T follicular helper cell (primary cell): ENCODE measurements at regions not wholly inside any gene's neighbourhood (a gene's known extent, or its start where the extent isn't known, plus 50 kb on each side); places are given as distances from the start of the nearest gene placed in this dataset.

Experiments
- DNase-seq: peaks from one replicate; pipeline ENCODE4 v3.0.0-alpha.2; 2020; ENCODE audit warnings: low read depth

DNA sequence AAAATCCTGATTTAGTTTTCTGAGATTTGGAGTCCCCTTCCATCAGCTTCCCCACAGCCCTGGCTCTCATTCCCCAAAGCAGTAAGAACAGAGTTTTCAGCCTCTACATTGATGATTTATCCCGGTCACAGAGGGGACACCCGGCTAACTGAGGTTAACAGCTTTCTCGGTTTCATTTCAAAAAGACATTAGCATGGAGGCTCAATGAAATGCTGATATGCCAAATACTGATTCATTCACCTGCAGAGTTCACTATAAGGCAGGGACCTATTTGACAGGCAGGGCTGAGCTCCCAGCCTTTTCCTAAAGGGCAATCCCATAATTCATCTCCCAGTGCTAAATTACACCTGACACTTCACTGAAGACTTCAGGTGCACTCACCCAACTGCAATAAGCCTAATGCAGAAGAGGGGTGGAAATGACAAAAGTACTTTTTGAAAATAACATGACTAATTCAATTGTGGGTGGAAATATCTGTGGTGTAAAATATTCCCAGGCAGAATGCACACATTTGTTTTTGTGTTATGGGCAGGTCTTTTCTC lies 99.8 kb upstream of the PMFBP1 start:
- DNase-seq = no peak

DNA sequence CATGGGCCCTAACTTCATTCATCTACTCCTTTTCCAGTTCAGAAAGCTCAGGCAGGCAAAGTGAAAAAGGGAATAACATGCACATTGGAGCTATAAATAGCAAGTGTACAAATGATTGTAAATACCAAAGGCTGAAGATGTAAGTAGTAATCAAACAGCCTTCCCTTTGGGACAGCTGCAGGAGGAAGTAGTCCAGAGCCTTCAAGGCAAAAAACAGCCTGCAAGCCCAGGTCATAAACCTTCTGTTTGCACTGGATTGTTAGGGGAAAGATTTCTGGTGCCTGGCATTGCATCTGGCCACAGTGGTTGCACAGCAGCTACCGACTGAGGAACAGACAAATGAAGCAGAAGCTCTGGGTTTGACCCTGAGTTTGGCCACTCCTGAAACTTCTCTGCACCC lies 98.6 kb upstream of the PMFBP1 start:
- no peak for DNase-seq

DNA sequence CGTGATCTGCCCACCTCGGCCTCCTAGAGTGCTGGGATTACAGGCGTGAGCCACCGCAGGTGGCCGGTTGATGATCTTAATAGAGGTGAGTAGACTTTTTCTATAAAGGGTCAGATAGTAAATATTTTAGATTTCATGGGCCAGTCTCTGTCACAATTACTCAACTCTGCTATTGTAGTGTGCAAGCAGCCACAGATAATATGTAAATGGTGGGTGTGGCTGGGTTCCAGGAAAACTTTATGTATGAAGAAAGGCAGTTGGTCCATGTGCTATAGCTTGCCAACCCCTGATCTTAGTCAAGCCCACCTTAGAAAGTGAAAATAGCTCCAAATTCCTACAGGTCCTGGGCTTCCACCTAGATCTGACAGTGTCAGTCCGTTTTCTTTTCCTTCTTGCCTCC lies 94.9 kb upstream of the PMFBP1 start:
- no peak for DNase-seq

DNA sequence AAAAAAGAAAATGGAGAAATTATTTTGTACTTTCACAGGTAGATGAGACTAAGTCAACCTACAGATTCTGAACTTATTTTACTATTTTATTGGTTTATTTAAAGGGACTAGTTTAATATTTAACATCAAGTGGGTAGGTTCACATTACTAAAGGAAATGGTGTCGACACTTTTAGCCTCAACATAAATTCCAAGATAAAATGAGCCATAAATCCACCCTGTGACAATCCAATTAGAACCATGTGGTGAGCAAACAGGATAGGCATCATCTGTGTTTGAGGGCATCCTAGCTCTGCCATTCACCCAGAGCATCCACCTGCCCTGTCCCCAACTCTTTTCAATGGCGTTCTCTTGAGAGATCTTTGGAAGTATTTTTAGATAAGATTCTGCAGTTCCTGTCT lies 92.8 kb upstream of the PMFBP1 start:
- DNase-seq = no peak

DNA sequence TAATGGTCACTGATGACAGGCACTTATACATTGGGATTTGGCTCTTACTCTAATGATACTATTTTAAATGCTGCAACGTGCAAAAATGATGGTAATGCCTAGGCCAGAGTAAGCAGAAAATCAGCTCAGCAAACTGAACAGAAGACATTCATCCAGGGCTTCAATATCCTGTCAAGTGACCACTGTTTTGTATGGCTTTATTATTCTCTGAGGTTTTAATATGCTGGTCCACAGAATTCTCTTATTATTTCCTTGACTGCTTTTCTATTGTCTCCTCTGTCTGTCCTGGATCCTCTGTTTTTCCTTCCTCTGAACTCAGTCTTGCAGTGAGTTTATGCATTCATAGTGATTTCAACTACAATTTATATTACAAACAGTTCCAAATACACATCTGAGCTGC lies 90.8 kb upstream of the PMFBP1 start:
- DNase-seq = no peak

DNA sequence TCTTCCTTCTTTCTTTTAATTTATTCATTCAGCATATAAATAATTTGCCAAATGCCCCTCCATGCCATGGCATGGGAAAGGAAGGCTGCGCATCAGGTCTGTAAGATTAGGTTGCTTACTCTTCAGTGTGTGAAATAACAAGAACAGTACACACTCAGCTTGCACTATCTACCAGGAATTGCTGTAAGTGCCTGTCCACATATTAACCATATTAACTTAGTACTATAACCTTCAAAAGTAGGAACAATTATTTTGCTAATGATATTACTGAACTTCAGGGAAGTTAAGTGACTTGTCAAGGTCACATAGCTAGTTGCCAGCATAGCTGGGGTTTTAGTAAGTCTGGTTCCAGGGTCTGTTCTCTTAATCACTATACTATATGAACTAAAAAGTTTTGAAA lies 89.2 kb upstream of the PMFBP1 start:
- no peak for DNase-seq

DNA sequence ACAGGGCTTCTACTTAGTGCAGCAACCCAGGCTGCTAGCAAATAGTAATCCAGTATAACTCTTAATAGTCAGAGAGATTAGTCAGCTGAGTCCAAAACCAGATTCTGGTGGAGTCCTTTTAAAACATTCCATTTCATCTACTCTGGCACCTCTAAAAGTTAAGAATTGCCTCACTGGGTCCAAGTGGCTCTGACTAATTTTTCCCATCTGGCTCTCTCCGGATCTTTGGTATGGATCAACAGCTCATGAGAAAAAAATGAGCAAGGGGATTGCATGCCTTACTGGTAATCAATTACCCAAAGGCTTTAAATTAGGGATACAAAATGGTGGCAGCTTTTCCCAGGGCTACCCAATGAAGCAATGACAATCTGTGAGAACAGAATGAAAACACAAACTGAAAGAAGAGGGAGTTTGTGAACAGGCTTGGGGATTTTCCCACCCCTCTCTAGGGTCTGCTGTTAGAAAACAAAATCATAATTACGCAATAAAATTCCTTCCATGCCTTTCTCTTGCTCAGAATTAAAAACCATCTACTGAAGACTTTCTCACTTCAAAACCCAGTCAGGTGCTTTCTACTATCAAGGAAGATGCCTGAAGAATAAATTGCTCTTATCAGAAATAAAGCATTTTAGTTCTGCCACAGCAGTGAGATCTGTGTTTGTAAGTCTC lies 84.6 kb upstream of the PMFBP1 start:
- no peak for DNase-seq

DNA sequence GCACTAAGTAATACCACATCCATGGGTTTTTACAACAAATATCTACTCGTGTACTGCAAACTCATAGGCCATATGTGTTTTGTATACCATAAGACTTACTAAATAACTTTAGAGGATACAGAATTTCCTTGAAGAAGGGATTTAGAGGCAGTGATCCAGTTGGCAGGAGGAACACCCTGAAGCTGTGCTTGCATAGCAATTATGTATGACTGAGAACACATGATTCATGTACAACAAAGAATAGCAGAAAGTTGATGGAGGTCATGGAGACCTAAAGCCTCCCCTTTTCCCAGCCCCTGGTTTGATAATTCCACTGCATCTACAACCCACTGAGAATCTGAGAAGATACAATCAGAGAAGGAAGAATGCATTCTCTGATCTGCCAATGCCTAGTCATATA lies 83.8 kb upstream of the PMFBP1 start:
- DNase-seq = no peak

DNA sequence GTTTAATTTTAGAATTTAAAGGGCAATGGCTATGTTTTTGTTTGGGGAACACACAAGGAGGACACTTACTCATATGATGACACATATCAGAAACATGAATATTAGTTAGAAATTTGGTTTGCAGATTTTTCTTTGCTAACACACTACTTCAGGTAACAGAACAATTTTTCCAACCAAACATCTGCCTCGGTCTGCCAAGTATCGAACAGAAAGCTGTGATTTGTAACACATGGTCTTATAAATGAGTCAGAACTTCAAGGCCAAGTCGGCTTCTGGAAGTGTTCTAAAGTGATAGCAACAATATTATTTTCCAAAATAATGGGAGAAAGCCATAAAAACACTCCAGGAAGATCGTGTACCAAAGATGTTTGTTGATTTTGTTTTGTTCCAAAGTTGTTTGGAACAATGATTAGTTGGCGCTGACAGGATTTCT lies 75.9 kb upstream of the PMFBP1 start:
- DNase-seq = no peak

DNA sequence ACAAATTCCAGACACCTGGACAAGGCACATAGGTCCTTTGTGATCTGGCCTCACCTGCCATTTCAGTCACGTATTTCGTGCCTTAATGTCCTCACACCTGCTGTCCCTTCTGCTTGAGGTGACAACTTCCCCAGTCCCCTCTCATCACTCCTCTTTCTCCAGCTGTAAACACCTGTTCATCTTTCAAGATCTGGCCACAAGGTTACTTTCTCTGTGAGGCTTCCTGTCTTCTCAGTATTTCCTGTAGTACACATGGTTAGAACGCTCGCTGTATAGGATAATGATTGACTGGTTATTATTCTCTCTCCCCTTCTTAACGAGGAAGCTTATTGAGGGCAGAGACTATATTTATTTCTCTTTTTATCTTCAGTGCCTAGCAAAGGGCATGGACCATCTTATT lies 74.5 kb upstream of the PMFBP1 start:
- DNase-seq = no peak

DNA sequence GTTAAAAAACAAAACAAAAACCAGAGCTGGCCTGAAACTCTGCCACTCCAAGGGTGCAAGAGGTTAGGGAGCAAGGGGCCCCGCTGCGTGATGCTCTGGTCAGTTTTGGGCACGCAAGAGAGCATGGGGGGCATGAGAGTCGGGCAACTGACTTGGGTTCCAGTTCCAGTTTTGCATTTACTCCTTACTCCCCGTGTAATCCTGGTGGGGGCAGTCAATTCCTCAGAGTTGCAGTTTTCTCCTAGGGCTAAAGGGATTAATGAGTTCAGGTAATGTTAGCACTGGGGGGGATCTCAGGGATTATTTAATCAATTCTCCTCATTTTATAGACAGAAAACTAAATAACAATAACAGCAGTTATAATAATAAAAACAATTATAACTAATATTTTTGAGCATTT lies 72.9 kb upstream of the PMFBP1 start:
- DNase-seq = no peak

DNA sequence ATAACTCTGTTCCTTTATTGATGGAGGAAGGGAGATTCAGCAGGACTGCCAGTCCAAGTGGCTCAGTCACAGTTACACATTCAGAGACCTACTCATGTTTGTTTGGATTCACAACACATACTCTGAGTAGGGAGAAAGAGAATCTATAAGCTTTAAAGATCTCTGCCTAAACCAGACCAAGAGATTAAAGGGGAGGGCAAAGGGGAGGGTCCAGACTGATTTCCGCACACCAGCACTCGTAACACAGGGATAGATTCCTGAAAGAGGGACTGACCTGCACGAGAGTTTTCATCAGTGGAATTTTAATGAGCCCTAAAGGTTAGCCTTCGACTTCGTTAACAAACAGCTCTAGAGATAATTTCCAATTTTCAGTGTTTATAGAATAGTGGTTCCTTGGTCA lies 71.7 kb upstream of the PMFBP1 start:
- DNase-seq = no peak

DNA sequence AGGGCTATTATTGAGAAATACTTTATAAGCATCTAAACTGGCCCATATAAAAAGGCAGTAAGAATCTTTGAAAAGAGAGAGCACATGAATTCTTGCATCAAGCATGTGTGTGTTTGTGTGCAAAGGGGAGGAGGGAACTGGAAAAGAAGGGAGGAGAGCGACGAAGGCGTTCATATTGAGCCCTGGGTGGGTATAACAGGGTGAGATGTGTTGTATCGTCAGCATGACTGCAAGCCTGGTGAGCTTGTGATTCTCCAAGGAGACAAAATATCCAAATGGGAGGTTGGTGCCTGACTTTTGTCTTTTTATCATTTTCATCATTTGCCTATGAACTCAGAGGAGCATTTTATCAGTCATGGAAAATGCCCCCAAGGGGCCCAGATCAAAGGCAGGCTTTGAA lies 70.8 kb upstream of the PMFBP1 start:
- DNase-seq = no peak

DNA sequence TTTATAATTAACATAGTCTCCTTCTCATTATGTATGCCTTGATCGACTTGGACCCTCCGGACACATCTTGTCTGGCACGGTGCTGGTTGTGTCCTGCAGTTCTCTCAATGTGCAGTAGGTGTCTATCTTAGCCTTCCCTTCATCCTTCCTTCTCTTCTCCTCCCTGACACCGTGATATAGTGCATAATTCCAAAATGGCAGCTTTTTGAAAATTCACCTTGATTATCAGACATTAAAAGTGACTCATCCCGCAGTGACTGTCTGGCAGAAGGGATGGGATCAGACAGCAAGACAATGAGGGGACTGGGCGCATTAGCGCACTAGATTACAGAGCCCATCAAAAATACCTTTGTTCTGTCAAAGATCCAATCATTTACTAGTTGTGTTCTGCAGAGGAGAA lies 70.0 kb upstream of the PMFBP1 start:
- no peak for DNase-seq

DNA sequence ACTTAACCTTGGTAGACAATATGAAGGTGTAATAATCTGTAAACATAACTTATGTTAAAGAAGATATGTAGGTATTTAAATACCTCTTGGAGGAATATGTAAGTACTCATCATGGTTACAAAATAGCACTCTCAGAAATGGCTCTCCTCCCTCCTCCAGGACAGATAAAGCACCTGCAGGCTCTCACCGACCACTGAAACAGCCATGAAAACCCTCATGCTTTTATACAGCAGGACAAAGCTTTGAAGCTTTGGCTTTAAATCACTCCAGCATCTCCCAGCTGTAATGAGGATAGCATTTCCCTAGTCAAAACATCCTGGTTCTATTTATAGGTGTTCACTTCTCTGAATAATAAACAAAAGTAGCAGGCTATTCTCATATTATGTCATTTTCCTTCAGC lies 69.1 kb upstream of the PMFBP1 start:
- DNase-seq = no peak

DNA sequence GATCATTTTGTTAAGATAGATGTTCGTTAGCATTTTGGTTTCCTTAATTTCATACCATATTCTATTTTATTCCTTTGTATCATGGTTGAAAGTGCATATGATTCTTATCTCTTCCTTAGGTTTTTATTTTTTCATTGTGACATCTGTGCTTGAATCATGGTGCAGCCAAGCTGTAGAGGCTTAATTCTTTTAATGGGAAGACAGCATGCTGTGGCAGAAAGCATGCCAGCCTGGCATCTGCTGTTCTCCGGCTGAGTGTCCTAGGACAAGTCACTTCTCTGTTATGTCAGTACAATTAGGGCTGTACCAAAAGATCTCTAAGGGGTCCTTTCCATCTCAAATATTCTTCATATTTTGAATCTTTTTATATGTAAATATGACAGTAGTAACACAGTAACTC lies 68.5 kb upstream of the PMFBP1 start:
- DNase-seq = no peak

DNA sequence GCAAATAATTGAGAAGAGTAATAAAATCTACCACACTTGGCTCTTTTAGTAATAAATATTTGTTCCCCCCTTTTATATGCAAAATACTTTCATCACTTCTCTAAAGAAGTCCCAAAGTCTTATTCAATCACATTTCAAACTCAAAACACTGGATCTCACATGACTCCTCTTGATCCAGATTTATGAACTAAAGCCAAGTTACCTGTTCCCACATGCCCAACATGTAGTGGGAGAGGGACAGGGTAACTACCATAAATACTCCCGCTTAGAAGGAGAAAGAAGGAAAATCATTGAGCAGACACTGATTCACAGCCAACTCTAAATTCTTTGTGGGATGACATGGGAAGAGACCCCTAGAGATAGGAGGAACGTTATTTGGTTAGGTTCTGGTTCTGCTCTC lies 64.9 kb upstream of the PMFBP1 start:
- DNase-seq = no peak

DNA sequence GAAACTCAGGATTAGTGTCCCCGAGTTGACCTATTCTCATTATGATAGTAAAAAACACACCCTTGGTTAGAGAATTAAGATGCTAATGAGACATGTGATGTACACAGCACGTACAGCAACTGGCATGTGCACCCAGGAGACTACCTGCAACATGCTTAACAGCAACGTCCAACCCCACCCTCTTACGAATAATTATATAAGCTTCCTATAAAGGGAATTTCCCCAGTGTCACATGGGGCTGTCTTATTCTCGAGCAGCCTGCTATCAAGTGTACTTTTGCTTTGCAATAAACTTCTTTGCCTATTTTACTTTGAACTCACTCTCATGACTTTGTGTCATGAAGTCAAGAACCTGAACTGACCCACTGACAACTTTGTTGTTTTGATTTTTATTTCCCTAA lies 62.4 kb upstream of the PMFBP1 start:
- DNase-seq = no peak

DNA sequence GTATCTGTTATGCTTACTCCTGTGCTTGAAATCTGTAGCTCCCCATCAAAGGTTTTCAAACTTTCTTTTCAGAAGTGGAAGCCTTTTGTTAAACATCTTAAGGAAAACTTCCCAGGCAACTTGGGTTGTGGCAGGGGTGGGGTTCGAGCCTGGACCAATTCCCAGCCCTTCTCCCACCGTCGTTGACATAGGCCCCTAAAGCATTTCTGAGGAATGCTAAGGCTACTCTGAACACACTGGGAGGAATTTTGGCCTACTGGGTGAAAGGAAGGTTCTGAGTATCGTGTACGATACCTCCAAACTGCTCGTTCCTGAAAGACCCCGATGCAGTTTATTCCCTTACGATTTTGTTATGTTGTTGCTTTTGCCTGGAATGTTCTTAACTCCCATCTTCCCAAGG lies 56.1 kb upstream of the PMFBP1 start:
- DNase-seq = no peak

DNA sequence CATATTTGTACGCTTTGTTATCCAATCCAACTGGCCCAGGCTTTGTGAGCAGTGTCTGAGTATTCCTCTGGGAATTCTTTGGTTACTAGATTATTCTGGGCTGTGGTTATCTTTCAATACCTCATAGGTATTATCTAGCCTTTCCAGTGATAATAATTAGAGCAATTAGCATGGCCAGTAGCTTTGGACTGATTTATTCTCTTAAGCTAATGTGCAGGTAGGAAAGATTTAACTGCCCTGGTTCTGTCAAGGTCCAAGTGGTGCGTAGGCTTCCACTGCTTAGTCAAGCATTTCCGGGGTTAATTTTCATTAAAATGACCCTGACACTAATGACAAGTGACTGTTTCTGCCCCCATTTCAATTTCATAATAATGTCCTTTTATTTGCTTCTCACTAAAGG lies 54.2 kb upstream of the PMFBP1 start:
- DNase-seq = no peak

DNA sequence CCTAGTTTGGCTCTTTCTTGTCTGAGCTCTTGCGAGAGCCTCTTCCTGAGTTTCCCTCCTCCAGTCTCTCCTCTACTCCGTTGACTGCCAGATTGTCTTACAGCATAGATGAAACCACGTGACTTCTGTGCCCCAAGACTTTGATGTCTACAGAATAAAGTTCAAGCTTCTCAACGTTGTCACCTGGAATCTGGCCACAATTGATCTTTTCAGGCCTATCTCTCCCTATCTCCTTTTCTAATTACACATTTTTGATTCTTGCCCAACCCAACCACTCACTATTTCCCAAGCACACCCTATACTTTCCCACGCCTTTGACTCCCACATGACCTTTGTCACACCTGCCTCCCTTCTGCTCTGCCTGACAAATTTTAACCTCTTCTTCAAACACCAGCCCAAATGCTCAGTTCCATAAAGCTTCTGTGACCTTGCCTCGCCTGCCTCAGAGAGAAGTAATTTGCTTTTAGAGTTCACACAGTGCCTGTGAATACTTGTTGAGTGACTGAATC lies 52.4 kb upstream of the PMFBP1 start:
- no peak for DNase-seq

DNA sequence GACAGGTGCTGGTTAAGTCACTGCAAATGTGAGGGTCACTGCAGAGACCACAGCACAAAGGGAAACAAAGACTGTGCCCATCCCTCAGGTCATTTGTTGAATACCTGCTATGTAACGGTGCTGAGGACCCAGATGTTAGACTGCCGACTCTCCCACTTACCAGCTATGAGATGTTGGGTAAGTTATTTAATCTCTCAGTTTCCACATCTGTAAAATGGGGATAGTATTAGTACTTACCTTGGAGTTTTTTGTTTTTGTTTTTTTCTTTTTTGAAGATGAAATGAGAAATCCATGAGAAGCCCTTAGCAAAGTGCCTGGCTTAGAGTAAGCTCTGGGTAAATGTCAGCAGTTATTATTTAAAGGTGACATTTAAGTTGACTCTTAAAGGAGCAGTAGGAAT lies 50.5 kb upstream of the PMFBP1 start:
- no peak for DNase-seq
